Daoy (cell line): ENCODE measurements at regions not wholly inside any gene's neighbourhood (a gene's known extent, or its start where the extent isn't known, plus 50 kb on each side); places are given as distances from the start of the nearest gene placed in this dataset.

ENCODE experiments used
- DNase-seq: peaks from one replicate; pipeline ENCODE4 v3.0.0-alpha.2; 2015; ENCODE audit warnings: low read depth

DNA sequence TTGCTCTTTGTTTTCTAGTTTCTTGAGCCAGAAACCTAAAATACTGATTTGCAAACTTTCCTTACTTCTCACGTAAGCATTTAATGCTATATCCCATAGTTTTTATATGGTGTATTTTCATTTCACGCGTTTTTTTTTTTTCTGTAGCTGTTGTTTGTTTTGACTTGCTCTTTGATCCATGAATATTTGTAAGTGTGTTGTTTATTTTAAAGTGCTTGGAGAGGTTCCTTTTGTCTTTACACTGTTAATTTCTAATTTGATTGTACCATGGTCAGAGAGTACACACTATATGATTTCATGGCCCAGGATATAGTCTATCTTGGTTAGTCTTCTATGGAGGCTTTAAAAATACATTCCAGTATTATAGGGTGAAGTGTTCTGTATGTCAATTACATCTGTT, 84.8 kb upstream of the RNF217 start:
- DNase-seq: no peak

GRCh38 chr6:124879110-124879991, 82.9 kb upstream of the RNF217 start:
- DNase-seq: no peak

DNA sequence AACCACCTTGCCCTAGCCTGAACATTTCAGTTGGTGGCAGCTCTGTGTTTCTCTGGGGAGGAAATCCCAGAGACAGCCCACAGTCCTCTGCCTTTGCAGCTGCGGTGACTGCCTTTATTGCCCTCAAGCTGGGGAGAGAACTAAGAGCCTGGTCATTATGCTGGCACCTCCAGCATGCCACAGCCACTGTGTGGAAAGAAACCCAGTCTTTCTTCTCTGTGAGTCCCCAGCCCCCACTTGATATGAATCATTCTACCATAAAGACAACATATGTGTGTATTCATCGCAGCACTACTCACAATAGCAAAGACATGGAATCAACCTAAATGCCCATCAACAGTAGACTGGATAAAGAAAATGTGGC, 82.3 kb upstream of the RNF217 start:
- DNase-seq: no peak

GRCh38 chr6:124881898-124882578, 80.2 kb upstream of the RNF217 start:
- DNase-seq: peak; percentile 19

DNA sequence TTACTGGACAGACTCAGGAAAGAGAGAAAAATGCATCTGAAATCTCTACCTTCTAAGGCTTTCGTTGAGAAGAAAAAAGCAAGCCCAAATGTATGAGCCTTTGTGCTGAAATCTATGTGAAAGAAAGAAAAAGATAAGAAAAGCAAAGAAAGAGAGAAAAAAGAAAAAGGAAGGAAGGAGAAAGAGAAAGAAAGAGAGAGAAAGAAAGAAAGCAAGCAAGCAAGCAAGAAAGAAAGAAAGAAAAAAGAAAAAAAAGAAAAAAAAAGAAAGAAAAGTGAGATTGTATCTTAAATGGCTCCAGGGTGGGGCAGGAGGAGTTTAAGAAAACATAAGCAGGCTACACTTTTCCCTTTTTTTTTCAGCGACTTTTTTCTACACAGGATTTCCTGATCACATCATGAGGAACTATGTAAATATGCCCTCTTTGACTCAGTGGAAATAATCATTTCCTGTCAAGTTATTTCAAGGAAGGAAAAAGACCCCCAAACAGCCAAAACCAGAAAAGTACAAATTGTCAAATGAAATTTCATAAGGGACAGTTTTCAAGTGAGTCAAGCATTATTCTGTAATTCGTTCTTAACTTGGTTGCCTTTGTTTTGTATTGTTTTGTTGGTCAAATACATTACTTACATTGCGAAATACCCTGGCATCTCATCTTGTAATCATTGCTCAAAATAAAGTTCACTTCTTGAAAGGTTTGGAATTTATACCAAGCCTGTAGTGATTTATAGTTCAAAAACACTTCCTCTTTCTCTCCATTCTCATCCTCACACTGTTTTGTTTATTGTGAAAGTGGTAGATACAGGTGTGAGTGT, 79.5 kb upstream of the RNF217 start:
- peak; percentile 18 for DNase-seq

- no peak for DNase-seq
Observed at GRCh38 chr6:124885171-124885570, 77.1 kb upstream of the RNF217 start.

GRCh38 chr6:124887872-124888580, 74.2 kb upstream of the RNF217 start:
- no peak for DNase-seq

GRCh38 chr6:124888581-124889371, 73.5 kb upstream of the RNF217 start:
- no peak for DNase-seq

DNA sequence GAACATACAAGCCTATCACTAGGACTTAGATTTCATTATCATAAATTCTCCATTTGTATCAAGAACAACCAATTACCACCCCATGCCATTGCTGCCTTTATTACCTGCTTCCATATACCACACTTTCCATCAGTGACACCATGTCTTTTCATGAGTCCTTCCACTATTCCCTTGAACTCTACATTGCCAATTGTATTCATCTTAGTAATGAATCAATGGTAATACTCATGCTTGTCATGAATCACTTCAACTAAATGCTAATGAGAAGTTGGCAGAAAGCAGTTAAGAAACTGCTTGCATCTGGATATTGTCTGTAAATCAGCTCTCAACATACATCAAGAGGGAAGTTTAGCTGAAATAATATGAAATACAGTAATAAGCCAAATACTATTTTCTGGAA, 61.2 kb upstream of the RNF217 start:
- no peak for DNase-seq

DNA sequence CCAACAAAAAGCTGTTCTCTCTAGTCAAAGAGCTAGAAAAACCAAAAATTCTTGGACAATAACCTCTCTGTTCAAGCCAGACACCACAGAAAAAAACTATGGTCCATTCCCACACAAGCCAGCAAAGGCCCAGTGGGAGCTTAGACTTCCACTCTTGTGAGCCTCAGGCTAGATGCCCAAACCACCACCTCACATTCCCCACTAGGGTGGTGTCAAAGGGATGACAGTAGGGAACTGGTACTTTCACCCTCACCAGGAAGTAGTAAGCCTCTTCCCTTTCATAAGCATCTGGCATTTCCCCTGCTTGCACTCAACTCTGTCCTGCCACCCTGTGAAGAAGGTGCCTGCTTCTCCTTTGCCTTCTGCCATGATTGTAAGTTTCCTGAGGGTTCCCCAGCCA, 58.4 kb upstream of the RNF217 start:
- no peak for DNase-seq

GRCh38 chr6:124907596-124907995, 54.6 kb upstream of the RNF217 start:
- DNase-seq: no peak
